A673 (cell line): ENCODE measurements at regions not wholly inside any gene's neighbourhood (a gene's known extent, or its start where the extent isn't known, plus 50 kb on each side); places are given as distances from the start of the nearest gene placed in this dataset.

ENCODE experiments used
- CTCF ChIP-seq: fragments of 300-800, 200-600 bp; sonication (generic); conservative IDR thresholded peaks from 2 replicates; pipeline ENCODE4 v1.5.1; 2017; ENCODE audit warnings: low read depth, mild to moderate bottlenecking, antibody characterized with exemption, low read length, moderate library complexity, mixed read lengths
- EZH2 ChIP-seq: fragments of 200-600 bp; sonication (generic); IDR thresholded peaks from 2 replicates; pipeline ENCODE4 v1.6.1; 2017; ENCODE audit warnings: borderline replicate concordance, low read depth, mild to moderate bottlenecking, mixed read lengths, antibody characterized with exemption, low read length; ENCODE audit not compliant: poor library complexity, severe bottlenecking

DNA sequence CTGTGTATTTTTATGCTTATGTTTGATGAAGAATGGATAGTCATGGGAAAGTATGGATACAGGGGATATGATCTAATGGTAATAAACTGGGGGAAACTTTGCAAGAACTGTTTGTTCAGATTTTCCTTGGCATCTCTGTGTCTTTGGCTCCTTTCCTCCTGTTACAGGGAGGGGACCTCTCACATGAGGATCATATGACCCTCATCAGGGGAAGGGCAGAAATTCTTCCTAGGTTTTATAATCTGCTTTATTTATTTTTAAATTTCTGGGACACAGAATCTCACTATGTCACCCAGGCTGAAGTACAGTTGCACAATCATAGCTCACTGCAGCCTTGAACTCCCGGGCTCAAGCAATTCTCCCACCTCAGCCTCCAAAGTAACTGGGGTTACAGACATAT is 526.5 kb downstream of the CCER1 start:
- TF ChIP-seq CTCF (no peak), EZH2 (no peak)
